Cardiac fibroblast (primary cell): ENCODE measurements at regions not wholly inside any gene's neighbourhood (a gene's known extent, or its start where the extent isn't known, plus 50 kb on each side); places are given as distances from the start of the nearest gene placed in this dataset.
"Not testable (repeated sequence)": the region's sequence is repeated elsewhere in the genome, so short reads cannot be mapped to it uniquely, and the experiment has no call there.

Experiments used
- DNase-seq, 2 donors: peaks; one replicate each; pipeline versions ENCODE4 v3.0.0 to v3.0.0-alpha.2; 2010; ENCODE audit warnings: low read depth in 2 of 2
- H3K4me3 ChIP-seq, 2 donors: replicated peaks in 1 of 2; 1 replicate in 1 of 2; 2 replicates in 1 of 2; pipeline ENCODE4 v1.5.1; 2011; ENCODE audit warnings: low read depth in 2 of 2, low read length in 2 of 2, mild to moderate bottlenecking in 2 of 2, moderate library complexity in 1 of 2
- CTCF ChIP-seq: IDR thresholded peaks from one replicate; pipeline ENCODE4 v1.5.1; 2011; ENCODE audit warnings: low read depth, mild to moderate bottlenecking, low read length, inconsistent platforms

GRCh38 chr4:183011213-183011907, 87.7 kb upstream of the WWC2 start:
- TF ChIP-seq CTCF = no peak
- no peak overlapping the region for H3K4me3 ChIP-seq
- peak in 1 of 2 donors; percentile 5 for DNase-seq

DNA sequence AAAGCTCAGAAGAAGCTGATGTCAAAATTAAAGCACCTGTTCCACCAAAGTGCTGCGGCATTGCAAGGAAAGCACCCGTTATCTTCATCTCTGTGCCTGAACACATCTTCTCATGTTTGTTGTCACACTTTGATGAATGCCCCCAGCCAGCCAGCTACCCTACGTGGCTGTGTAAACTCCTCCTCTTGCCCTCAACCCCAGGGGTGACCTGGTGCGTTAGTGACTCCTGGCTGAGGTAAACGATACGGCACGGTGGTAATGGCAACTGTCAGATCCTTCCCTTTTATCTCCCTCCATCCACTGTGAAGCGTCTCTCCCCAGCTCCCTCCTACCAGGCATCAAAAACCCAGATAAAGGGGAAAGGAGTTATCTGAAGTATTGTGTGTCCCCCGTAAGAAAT, 90.6 kb upstream of the WWC2 start:
- no peak for TF ChIP-seq CTCF
- no peak overlapping the region for H3K4me3 ChIP-seq
- DNase-seq = no peak

GRCh38 chr4:183004370-183004769, 87.2 kb upstream of the DCTD start:
- H3K4me3 ChIP-seq, DNase-seq: not testable (repeated sequence)

DNA sequence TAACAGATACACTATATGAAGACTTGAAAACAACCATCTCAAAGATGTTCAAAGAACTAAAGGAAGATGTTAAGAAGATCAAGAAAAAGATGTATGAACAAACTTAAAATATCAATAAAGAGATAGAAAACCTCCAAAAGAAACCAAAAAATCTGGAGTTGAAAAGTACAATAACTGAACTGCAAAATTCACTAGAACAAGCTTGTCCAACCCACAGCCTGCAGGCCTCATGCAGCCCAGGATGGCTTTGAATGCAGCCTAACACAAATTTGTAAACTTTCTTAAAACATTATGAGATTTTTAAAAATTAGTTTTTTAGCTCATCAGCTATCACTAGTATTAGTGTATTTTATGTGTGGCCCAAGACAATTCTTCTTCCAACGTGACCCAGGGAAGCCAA, 77.0 kb upstream of the DCTD start:
- TF ChIP-seq CTCF = no peak
- DNase-seq = no peak
- no peak overlapping the region for H3K4me3 ChIP-seq

- DNase-seq = peak; percentile 24 to 66
- no peak overlapping the region for H3K4me3 ChIP-seq
- no peak for TF ChIP-seq CTCF
Measured at GRCh38 chr4:182978152-182978827, 61.1 kb upstream of the DCTD start.

DNA sequence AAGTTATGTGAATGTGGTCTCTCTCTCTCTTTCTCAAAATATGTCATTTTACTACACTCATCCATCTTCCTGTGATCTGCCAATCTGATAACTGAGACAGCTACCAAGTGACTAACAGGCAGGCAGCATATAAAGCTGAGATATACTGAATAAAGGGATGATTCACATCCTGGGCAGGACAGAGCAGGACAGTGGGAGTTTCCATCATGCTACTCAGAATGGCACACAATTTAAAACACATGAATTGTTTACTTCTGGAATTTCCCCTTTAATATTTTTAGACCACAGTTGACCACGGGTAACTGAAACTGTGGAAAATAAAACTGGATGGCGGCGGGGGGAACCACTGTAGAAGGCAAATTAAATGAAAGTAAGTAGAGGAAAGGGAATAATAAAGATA, 58.6 kb upstream of the DCTD start:
- peak; percentile 66 to 92 for DNase-seq
- H3K4me3 ChIP-seq = no peak overlapping the region
- no peak for TF ChIP-seq CTCF

DNA sequence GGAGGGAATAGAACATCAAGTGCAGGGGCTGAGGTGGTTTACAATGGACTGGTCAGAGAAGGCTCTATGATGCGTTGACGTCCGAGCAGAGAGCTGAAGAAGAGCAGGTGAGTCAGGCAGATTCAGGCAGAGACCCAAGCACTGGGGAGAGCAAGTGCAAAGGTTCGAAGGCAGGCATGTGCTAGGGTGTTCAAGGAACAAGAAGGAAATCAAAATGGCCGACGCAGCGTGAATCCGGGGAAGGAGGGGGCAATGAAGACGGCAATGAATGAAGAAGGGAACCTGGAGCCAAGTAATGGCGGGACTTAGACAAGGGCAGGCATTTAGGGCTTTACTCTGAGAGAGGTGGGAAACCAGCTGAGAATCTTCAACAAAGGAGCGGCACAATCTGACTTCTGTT, 56.8 kb upstream of the DCTD start:
- no peak for TF ChIP-seq CTCF
- H3K4me3 ChIP-seq = no peak overlapping the region
- no peak for DNase-seq
